Activated CD8-positive, alpha-beta T cell treated with anti-CD3 and anti-CD28 coated beads, Interleukin-2, amount 10 ng/mL, durations not matched to agents 7 days and 5 days (primary cell): ENCODE measurements at regions not wholly inside any gene's neighbourhood (a gene's known extent, or its start where the extent isn't known, plus 50 kb on each side); places are given as distances from the start of the nearest gene placed in this dataset.
"Not testable (repeated sequence)": the region's sequence is repeated elsewhere in the genome, so short reads cannot be mapped to it uniquely, and the experiment has no call there.

Source experiments
- ATAC-seq: fragments of 150-1000 bp; cut with Tn5 transposase; one replicate; pipeline ENCODE4 v1.10.0; 2021; ENCODE audit warnings: moderate library complexity
- CTCF ChIA-PET: fragments of 350-600 bp; sonication (Branson Sonifier 250); formaldehyde crosslinking; loops from one replicate; lab custom pipeline; 2021; ENCODE audit warnings: antibody characterized with exemption; lab: Charles Lee
- POLR2A ChIA-PET: fragments of 350-600 bp; sonication (Branson Sonifier 250); formaldehyde crosslinking; loops from one replicate; lab custom pipeline; 2021; ENCODE audit warnings: antibody characterized with exemption; lab: Charles Lee
- DNase-seq: peaks from one replicate; pipeline ENCODE4 v3.0.0-alpha.2; 2020
- H3K27ac Mint-ChIP-seq: one replicate; pipeline ENCODE4 v1.8.0; 2021; ENCODE audit warnings: mild to moderate bottlenecking, mixed read lengths
- H3K27me3 Mint-ChIP-seq: one replicate; pipeline ENCODE4 v1.8.0; 2021; ENCODE audit warnings: low read depth, mixed read lengths
- H3K36me3 Mint-ChIP-seq: one replicate; pipeline ENCODE4 v1.8.0; 2021; ENCODE audit warnings: low read depth, mixed read lengths
- H3K4me1 Mint-ChIP-seq: one replicate; pipeline ENCODE4 v1.8.0; 2021; ENCODE audit warnings: low read depth, mixed read lengths
- H3K4me3 Mint-ChIP-seq: one replicate; pipeline ENCODE4 v1.8.0; 2021; ENCODE audit warnings: mild to moderate bottlenecking, mixed read lengths
- H3K9me3 Mint-ChIP-seq: one replicate; pipeline ENCODE4 v1.8.0; 2022; ENCODE audit warnings: mixed read lengths; ENCODE audit not compliant: insufficient read depth

DNA sequence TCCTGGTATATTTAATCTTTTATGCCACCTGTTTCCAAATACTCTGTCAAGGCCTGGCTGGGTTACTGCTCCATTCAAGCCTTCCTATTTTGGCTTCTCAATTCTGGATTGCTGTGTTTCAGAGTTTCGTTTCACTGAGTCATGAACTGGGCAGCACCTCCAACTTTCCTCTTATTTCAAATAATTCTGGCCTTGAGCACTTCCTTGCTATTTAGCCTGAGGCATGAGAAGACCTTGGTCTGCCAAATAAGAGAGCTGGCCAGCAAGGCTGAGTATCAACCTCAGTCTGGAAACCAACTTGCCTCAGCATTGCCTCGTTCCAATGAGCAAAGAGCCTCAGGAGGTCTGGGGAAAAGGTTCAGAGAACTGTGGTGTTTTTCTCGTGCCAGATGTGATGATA, 66.6 kb downstream of the TNFAIP3 start:
- DNase-seq, result no peak
- Mint-ChIP-seq H3K9me3 (peaks cover 16% of the 10 kb centered on the region), H3K36me3 (peaks cover 20% of the 10 kb centered on the region), H3K4me1 (peaks cover 8% of the 10 kb centered on the region), H3K4me3 (no peak overlapping the region), H3K27me3 (no peaks in the 10 kb centered on the region), H3K27ac (no peak overlapping the region)
- ChIA-PET POLR2A (interaction anchor here (0.5 kb wide), 1 partner anchor 54 kb away, joined by 3 read pairs; no protein-coding TSS in a partner anchor), CTCF (interaction anchor here (1.0 to 20.9 kb wide), 10 partner anchors 10 to 229 kb away, joined by 3 to 555 read pairs (median 4); partner anchors contain the start of gene TNFAIP3)
- no peak for ATAC-seq

DNA sequence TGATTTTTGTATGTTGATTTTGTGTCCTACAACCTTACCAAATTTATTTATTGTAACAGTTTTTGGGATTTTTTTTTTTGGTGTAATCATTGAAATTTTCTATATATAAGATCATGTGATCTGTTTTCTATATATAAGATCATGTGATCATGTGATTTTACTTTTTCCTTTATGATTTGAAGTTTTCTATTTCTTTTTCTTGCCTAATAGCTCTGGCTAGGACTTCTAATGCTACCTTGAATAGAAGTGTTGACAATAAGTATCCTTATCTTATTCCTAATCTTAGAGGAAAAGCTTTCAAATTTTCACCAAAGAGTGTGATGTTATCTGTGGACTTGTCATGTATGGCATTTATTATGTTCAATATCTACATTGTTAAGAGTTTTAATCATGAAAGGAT, 69.7 kb downstream of the TNFAIP3 start:
- no peak for ATAC-seq
- DNase-seq, result no peak
- H3K4me1 Mint-ChIP-seq, result peaks cover 20% of the 10 kb centered on the region
- peaks cover 22% of the 10 kb centered on the region for H3K36me3 Mint-ChIP-seq
- CTCF ChIA-PET, result interaction anchor here (2.4 to 20.9 kb wide), 3 partner anchors 8 to 67 kb away, joined by 7 to 555 read pairs (median 33); partner anchors contain the start of gene TNFAIP3
- H3K27ac Mint-ChIP-seq, result no peak overlapping the region
- POLR2A ChIA-PET, result interaction anchor here (1.7 kb wide), 1 partner anchor 9 kb away, joined by 4 read pairs; no protein-coding TSS in a partner anchor
- H3K9me3 Mint-ChIP-seq, result peaks cover 20% of the 10 kb centered on the region
- no peaks in the 10 kb centered on the region for H3K27me3 Mint-ChIP-seq
- no peak overlapping the region for H3K4me3 Mint-ChIP-seq

DNA sequence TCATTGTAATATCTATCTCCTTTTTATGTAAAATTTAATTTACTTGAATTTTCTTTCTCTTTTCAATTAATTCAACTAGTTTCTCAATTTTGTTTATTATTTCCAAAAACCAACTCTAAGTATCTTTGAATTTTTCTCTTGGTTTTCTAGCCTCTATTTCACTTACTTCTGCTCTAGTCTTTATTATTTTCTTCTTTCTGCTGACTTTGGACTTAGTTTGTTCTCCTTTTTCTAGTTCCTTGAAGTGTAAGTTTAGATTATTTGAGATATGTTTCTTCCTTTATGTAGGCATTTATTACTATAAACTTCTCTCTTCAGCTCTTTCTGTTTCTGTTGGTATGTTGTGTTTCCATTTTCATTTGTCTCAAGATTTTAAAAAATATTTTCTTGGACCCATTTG, 70.8 kb downstream of the TNFAIP3 start:
- H3K9me3 Mint-ChIP-seq, result peaks cover 20% of the 10 kb centered on the region
- no peak overlapping the region for H3K27ac Mint-ChIP-seq
- no peaks in the 10 kb centered on the region for H3K27me3 Mint-ChIP-seq
- POLR2A ChIA-PET, result interaction anchor here (1.7 kb wide), 1 partner anchor 8 kb away, joined by 4 read pairs; no protein-coding TSS in a partner anchor
- peaks cover 18% of the 10 kb centered on the region for H3K4me1 Mint-ChIP-seq
- DNase-seq, result no peak
- H3K4me3 Mint-ChIP-seq, result no peak overlapping the region
- no peak for ATAC-seq
- peaks cover 22% of the 10 kb centered on the region for H3K36me3 Mint-ChIP-seq
- CTCF ChIA-PET, result interaction anchor here (0.6 to 20.9 kb wide), 3 partner anchors 57 to 140 kb away, joined by 3 to 555 read pairs (median 37); partner anchors contain the start of gene TNFAIP3

DNA sequence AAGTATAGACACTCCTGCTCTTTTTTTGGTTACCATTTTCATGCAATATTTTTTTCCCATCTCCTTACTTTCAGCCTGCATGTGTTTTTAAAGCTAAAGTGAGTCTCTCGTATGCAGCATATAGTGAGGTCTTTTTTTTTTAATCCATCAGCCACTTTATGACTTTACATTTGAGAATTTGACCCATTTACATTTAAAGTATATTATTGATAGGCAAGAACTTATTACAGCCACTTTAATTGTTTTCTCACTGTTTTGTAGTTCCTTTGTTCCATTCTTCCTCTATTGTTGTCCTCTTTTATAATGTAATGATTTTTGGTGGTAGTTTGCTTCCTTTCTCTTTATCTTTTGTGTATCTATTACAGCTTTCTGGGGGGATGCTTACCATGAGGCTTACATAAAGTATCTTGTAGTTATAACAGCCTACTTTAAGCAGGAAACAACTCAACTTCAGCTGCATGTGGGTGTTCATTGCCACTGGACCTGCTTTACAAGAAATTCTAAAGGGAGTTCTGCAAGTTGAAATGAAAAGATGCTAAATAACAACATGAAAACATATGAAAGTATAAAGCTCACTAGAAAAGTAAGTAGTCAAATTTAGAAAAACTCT, 71.8 kb downstream of the TNFAIP3 start:
- H3K36me3 Mint-ChIP-seq, result peaks cover 22% of the 10 kb centered on the region
- ChIA-PET CTCF (interaction anchor here (0.6 to 20.9 kb wide), 29 partner anchors 9 to 280 kb away, joined by 3 to 555 read pairs (median 7); partner anchors contain the start of gene TNFAIP3), POLR2A (interaction anchor here (0.8 to 2.3 kb wide), 4 partner anchors 11 to 68 kb away, joined by 5 to 16 read pairs (median 12); no protein-coding TSS in a partner anchor)
- no peak overlapping the region for H3K4me3 Mint-ChIP-seq
- no peak for DNase-seq
- H3K27ac Mint-ChIP-seq, result no peak overlapping the region
- H3K27me3 Mint-ChIP-seq, result no peaks in the 10 kb centered on the region
- no peak for ATAC-seq
- peaks cover 20% of the 10 kb centered on the region for H3K9me3 Mint-ChIP-seq
- H3K4me1 Mint-ChIP-seq, result peaks cover 18% of the 10 kb centered on the region

DNA sequence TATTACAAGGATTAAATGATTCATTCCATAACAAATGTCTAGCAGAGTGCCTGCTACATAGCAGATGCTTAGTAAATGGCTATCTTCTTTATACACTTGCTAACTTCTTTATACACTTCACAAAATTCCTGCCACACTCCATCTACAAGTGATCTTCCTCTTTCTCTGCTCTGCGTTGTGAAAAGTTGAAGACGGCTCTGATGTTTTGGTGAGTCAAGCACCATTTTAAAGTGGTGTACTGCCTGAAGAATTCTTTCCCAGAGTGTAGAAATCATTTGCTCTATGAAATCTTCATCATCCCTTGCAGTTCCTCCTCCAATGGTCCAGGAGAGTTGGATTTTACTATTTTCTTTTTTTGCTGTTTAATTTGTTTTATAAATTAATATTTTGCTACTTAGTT, 74.9 kb downstream of the TNFAIP3 start:
- DNase-seq, result no peak
- Mint-ChIP-seq H3K4me1 (peaks cover 26% of the 10 kb centered on the region), H3K4me3 (no peak overlapping the region), H3K27me3 (no peaks in the 10 kb centered on the region), H3K36me3 (peaks cover 14% of the 10 kb centered on the region), H3K9me3 (peaks cover 20% of the 10 kb centered on the region), H3K27ac (no peak overlapping the region)
- ChIA-PET CTCF (interaction anchor here (1.3 to 20.9 kb wide), 5 partner anchors 8 to 169 kb away, joined by 4 to 555 read pairs (median 26); partner anchors contain the start of gene TNFAIP3), POLR2A (no interaction called here)
- no peak for ATAC-seq

DNA sequence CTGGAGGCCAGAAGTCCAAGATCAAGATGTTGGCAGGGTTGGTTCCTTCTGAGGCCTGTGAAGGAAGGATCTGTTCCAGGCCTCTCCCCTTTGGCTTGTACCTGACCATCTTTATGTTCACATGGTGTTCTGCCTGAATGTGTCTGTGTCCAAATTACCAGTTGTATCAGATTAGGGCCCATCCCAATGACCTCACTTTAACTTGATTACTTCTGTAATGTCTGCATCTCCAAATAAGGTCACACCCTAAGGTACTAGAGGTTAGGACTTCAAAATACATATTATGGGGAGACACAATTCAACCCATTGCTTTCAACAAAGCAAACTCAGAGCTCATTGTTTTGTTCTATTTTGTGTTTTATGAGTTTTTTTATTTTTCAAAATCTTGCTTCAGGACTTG, 75.7 kb downstream of the TNFAIP3 start:
- Mint-ChIP-seq H3K27ac (no peak overlapping the region), H3K9me3 (peaks cover 14% of the 10 kb centered on the region), H3K4me3 (no peak overlapping the region), H3K36me3 (peaks cover 11% of the 10 kb centered on the region), H3K27me3 (no peaks in the 10 kb centered on the region), H3K4me1 (peaks cover 26% of the 10 kb centered on the region)
- CTCF ChIA-PET, result interaction anchor here (1.0 to 20.9 kb wide), 11 partner anchors 8 to 245 kb away, joined by 3 to 555 read pairs (median 5); partner anchors contain the start of gene TNFAIP3
- POLR2A ChIA-PET, result no interaction called here
- DNase-seq (no peak), ATAC-seq (no peak)

DNA sequence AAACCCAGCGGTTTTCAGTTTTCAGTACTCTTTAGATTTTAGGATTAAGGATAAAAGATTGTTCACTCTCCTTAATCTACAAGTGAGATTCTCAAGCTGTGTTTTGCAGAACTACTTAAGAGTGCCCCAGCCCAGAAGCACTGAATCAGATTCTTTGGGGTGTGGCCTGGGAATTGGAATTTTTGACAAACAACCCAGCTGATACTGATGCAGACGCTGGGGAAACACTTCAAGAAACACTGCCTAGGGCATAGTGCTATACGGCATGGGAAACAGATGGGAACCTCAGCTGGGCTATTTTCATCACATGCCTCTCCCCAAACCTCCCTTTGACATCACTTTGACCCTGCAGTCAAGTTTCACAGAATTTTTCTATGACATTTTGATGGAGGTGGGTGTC, 77.3 kb downstream of the TNFAIP3 start:
- H3K36me3 Mint-ChIP-seq, H3K9me3 Mint-ChIP-seq, H3K4me3 Mint-ChIP-seq, H3K27me3 Mint-ChIP-seq, ATAC-seq, H3K27ac Mint-ChIP-seq, DNase-seq: not testable (repeated sequence)
- ChIA-PET POLR2A (interaction anchor here (1.0 to 2.0 kb wide), 4 partner anchors 19 to 236 kb away, joined by 3 to 11 read pairs (median 7); no protein-coding TSS in a partner anchor), CTCF (interaction anchor here (0.5 to 20.9 kb wide), 36 partner anchors 9 to 516 kb away, joined by 3 to 555 read pairs (median 7); partner anchors contain the start of gene TNFAIP3)
- peaks cover 22% of the 10 kb centered on the region for H3K4me1 Mint-ChIP-seq

DNA sequence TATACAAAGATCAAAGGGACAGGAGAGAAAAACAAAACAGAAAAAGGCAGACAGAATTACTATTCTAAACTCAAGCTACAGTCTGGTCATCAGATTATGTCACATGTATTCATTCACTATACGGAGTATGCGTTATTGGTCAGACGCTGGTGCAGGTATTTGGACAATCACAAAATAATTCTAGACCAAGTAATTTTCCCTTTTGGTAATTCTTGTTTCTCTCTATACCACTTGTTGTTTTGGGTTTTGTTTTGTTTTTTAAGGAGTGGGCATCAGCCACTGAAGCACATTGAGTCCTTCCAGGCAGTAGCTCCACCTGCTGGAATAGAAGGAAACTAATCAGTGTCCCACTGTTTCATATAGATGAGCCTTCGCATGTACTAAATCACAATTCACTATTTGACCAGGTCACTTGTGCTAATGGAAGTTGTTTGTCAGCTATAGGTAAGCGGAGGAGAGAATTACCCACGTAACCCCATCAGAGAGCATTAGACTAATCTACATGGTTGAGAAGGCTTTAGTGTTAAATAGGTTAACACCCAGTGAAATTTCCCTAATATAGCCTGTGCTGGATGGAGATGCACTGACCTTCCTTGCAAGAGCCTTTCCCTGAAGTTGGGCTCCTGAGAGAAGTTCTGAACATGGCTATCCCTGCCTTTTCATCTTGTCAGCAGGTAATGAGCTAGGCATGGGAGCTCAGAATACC, 77.9 kb downstream of the TNFAIP3 start:
- no peak overlapping the region for H3K27ac Mint-ChIP-seq
- no peaks in the 10 kb centered on the region for H3K9me3 Mint-ChIP-seq
- no peak overlapping the region for H3K4me3 Mint-ChIP-seq
- POLR2A ChIA-PET, result interaction anchor here (1.0 to 2.0 kb wide), 5 partner anchors 8 to 237 kb away, joined by 3 to 11 read pairs (median 5); no protein-coding TSS in a partner anchor
- CTCF ChIA-PET, result interaction anchor here (0.7 to 20.9 kb wide), 41 partner anchors 10 to 303 kb away, joined by 3 to 555 read pairs (median 7); partner anchors contain the start of gene TNFAIP3
- peaks cover 24% of the 10 kb centered on the region for H3K4me1 Mint-ChIP-seq
- peak; percentile 65 for ATAC-seq
- H3K27me3 Mint-ChIP-seq, result no peaks in the 10 kb centered on the region
- no peaks in the 10 kb centered on the region for H3K36me3 Mint-ChIP-seq
- no peak for DNase-seq

DNA sequence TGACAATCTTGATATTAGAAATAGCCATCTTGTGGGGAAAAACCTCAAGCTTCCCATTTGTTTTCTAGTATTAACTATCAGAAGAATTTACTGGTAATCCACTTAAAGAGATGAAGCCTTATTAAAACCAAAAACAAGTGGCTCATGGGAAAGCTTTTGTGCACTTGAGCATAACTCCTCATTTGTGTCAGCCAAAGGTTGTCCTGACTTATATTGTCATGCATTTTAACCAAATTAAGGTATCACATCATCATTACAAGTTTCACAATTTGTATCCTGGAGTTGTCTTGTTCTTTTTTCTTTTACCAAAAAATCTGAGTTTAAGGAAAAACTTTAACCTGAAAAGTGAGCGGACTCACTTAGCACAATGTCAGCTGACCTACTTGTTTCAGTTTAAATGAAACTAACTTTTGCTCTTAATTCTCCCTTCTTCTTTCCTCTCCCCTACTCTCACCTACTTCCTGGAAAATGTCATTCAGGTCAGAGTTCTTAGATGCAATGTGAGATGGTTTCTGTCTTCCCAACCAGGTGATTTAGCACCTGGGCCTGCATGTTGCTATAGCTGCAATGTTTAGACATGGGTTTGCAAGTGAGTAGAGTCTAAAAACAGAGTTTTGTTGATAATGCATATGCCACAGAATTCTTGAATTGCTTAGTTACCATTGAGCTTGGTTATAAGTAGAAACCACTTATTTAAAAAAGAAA, 82.8 kb downstream of the TNFAIP3 start:
- peaks cover 4% of the 10 kb centered on the region for H3K27me3 Mint-ChIP-seq
- H3K4me3 Mint-ChIP-seq, result no peak overlapping the region
- ATAC-seq, result peak; percentile 71
- POLR2A ChIA-PET, result interaction anchor here (0.9 to 1.9 kb wide), 3 partner anchors 17 to 245 kb away, joined by 3 to 6 read pairs (median 5); no protein-coding TSS in a partner anchor
- H3K4me1 Mint-ChIP-seq, result peaks cover 18% of the 10 kb centered on the region
- peak overlapping the region; percentile 66 for H3K27ac Mint-ChIP-seq
- CTCF ChIA-PET, result interaction anchor here (0.7 to 20.9 kb wide), 14 partner anchors 9 to 245 kb away, joined by 3 to 555 read pairs (median 8); partner anchors contain the start of gene TNFAIP3
- H3K9me3 Mint-ChIP-seq, result no peaks in the 10 kb centered on the region
- no peaks in the 10 kb centered on the region for H3K36me3 Mint-ChIP-seq
- DNase-seq, result no peak

DNA sequence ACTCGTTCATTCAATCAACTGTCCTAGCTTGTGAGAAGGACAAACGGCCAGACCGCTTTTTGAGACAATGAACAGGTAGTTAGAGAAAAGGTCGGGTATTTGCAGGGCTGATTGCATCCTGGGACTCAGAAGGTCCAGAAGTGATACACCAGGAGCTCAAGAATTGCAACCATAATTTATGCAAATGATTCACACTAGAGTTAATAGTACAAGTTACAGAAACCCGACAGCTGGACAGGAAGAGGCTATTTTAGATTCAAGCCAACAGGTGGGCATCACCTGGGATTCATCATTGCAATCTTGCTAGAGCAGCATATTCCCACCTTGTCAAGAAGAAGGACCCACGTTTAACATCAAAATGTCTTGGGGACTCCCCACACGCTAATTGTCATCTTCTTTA, 83.5 kb downstream of the TNFAIP3 start:
- H3K27ac Mint-ChIP-seq, result no peak overlapping the region

More for the DNA sequence above, 83.5 kb downstream of the TNFAIP3 start:
- Mint-ChIP-seq H3K27me3 (peaks cover 4% of the 10 kb centered on the region), H3K9me3 (no peaks in the 10 kb centered on the region), H3K4me3 (no peak overlapping the region), H3K36me3 (no peaks in the 10 kb centered on the region), H3K4me1 (peaks cover 16% of the 10 kb centered on the region)
- DNase-seq (no peak), ATAC-seq (no peak)
- CTCF ChIA-PET, result interaction anchor here (1.5 to 20.9 kb wide), 10 partner anchors 8 to 535 kb away, joined by 3 to 555 read pairs (median 10); partner anchors contain the start of gene TNFAIP3
- POLR2A ChIA-PET, result interaction anchor here (1.9 kb wide), 1 partner anchor 17 kb away, joined by 6 read pairs; no protein-coding TSS in a partner anchor
